B cell (primary cell): ENCODE measurements at regions not wholly inside any gene's neighbourhood (a gene's known extent, or its start where the extent isn't known, plus 50 kb on each side); places are given as distances from the start of the nearest gene placed in this dataset.

Experiments
- CTCF ChIP-seq: fragments of 200-600 bp; IDR thresholded peaks from one replicate; pipeline ENCODE4 v1.8.0; 2022; ENCODE audit warnings: antibody characterized with exemption, mild to moderate bottlenecking
- EZH2 ChIP-seq: IDR thresholded peaks from 2 replicates; pipeline ENCODE4 v1.6.1; 2012; ENCODE audit warnings: borderline replicate concordance, low read depth, mild to moderate bottlenecking, moderate library complexity, low read length; ENCODE audit not compliant: insufficient read depth, poor library complexity, severe bottlenecking

- no peak for TF ChIP-seq EZH2
- no peak for TF ChIP-seq CTCF
Measured at GRCh38 chr11:116145187-116145865, 627.5 kb downstream of the BUD13 start.
